HCT116 (cell line): ENCODE measurements at regions not wholly inside any gene's neighbourhood (a gene's known extent, or its start where the extent isn't known, plus 50 kb on each side); places are given as distances from the start of the nearest gene placed in this dataset.

Source experiments
- ATAC-seq: fragments of 200-7000 bp; cut with Tn5 transposase; 2 replicates; pipeline ENCODE4 v1.9.1; 2020; ENCODE audit warnings: mild to moderate bottlenecking, moderate library complexity
- BruUV-seq: library from RNA; stranded (reverse); fragments of 400-500 nt; replicated peaks from 2 replicates; lab custom pipeline; 2021; lab: Mats Ljungman, UMichigan
- CTCF ChIA-PET: fragments of 300-600 bp; sonication (Branson Sonifier 250); formaldehyde crosslinking; loops from one replicate; lab custom pipeline; 2021; ENCODE audit warnings: antibody characterized with exemption; lab: Charles Lee
- POLR2A ChIA-PET: fragments of 300-600, 350-600 bp; sonication (Branson Sonifier 250); formaldehyde crosslinking; loops from one replicate; lab custom pipeline; 2021; ENCODE audit warnings: antibody characterized with exemption; lab: Charles Lee
- RAD21 ChIA-PET, 2 experiments: fragments of 300-600 bp; sonication (Branson Sonifier 250); formaldehyde crosslinking; loops; one replicate each; lab custom pipeline; 2023; ENCODE audit warnings: low total read pairs in 2 of 2; ENCODE audit not compliant: uncharacterized antibody in 2 of 2, unreplicated experiment in 2 of 2, low non-redundant PET in 1 of 2; lab: Charles Lee
- DNase-seq: peaks from one replicate; pipeline ENCODE4 v3.0.0-alpha.2; 2010; ENCODE audit warnings: low read depth, low spot score
- H2AFZ ChIP-seq: fragments of 200-600 bp; shearing (Covaris generic), sonication (generic); 2 replicates; pipeline ENCODE4 v1.6.1; 2017; ENCODE audit warnings: low read depth, mixed run types, mixed read lengths, antibody characterized with exemption, low read length; ENCODE audit not compliant: poor library complexity, severe bottlenecking
- H3K27ac ChIP-seq: 2 replicates; pipeline ENCODE4 v1.5.1; 2012; ENCODE audit warnings: low read depth, low read length
- H3K27me3 ChIP-seq: fragments of 200-600 bp; sonication (generic); 2 replicates; pipeline ENCODE4 v1.6.1; 2016; ENCODE audit warnings: mixed run types, low read length, mixed read lengths; ENCODE audit not compliant: insufficient read depth
- H3K36me3 ChIP-seq, 2 experiments: fragments of 200-500 bp in 1 of 2; fragments of 200-600 bp in 1 of 2; sonication (Bioruptor generic) in 1 of 2; sonication (generic) in 1 of 2; 2 replicates each; pipeline versions ENCODE4 v1.5.1 to v1.6.1; 2014 to 2016; ENCODE audit warnings: low read length in 2 of 2, inconsistent platforms in 1 of 2, mixed read lengths in 1 of 2, mixed run types in 1 of 2; ENCODE audit not compliant: insufficient read depth in 2 of 2, control insufficient read depth in 1 of 2
- H3K4me1 ChIP-seq, 2 experiments: fragments of 200-600 bp in 1 of 2; sonication (generic) in 1 of 2; 2 replicates each; pipeline versions ENCODE4 v1.5.1 to v1.6.1; 2012 to 2017; ENCODE audit warnings: low read length in 2 of 2, inconsistent platforms in 1 of 2, mild to moderate bottlenecking in 1 of 2, mixed read lengths in 1 of 2, mixed run types in 1 of 2, moderate library complexity in 1 of 2; ENCODE audit not compliant: insufficient read depth in 2 of 2, control insufficient read depth in 1 of 2
- H3K4me2 ChIP-seq: fragments of 200-600 bp; sonication (generic); 2 replicates; pipeline ENCODE4 v1.6.1; 2017; ENCODE audit warnings: mixed run types, low read length, mixed read lengths
- H3K4me3 ChIP-seq, 2 experiments: fragments of 200-600 bp in 1 of 2; sonication (generic) in 1 of 2; replicated peaks in 1 of 2; 2 replicates each; pipeline ENCODE4 v1.5.1; 2011 to 2016; ENCODE audit warnings: low read length in 2 of 2, control low read depth in 1 of 2, low read depth in 1 of 2, mild to moderate bottlenecking in 1 of 2, mixed read lengths in 1 of 2, mixed run types in 1 of 2
- H3K79me2 ChIP-seq: fragments of 200-600 bp; sonication (generic); 2 replicates; pipeline ENCODE4 v1.6.1; 2017; ENCODE audit warnings: mild to moderate bottlenecking, mixed run types, low read length, moderate library complexity, mixed read lengths; ENCODE audit not compliant: insufficient read depth
- H3K9ac ChIP-seq: fragments of 200-600 bp; sonication (generic); 2 replicates; pipeline ENCODE4 v1.6.1; 2016; ENCODE audit warnings: low read length, mixed read lengths
- H3K9me2 ChIP-seq: fragments of 200-600 bp; sonication (generic), shearing (Covaris generic); 2 replicates; pipeline ENCODE4 v1.6.1; 2017; ENCODE audit warnings: mixed run types, mild to moderate bottlenecking, moderate library complexity; ENCODE audit not compliant: insufficient read depth
- H3K9me3 ChIP-seq, 2 experiments: fragments of 200-500 bp in 1 of 2; fragments of 200-600 bp in 1 of 2; sonication (Bioruptor generic) in 1 of 2; sonication (generic) in 1 of 2; 2 replicates each; pipeline ENCODE4 v1.6.1; 2014 to 2017; ENCODE audit warnings: low read length in 2 of 2, mixed read lengths in 2 of 2, inconsistent platforms in 1 of 2, low read depth in 1 of 2, mild to moderate bottlenecking in 1 of 2, mixed run types in 1 of 2, moderate library complexity in 1 of 2; ENCODE audit not compliant: control insufficient read depth in 1 of 2, insufficient read depth in 1 of 2
- H4K20me1 ChIP-seq: fragments of 200-600 bp; sonication (generic), shearing (Covaris generic); 2 replicates; pipeline ENCODE4 v1.6.1; 2017; ENCODE audit warnings: mixed run types, mild to moderate bottlenecking, moderate library complexity; ENCODE audit not compliant: insufficient read depth
- CEBPB ChIP-seq: IDR thresholded peaks from 2 replicates; pipeline ENCODE4 v1.6.1; 2012; ENCODE audit warnings: low read depth
- ELF1 ChIP-seq: IDR thresholded peaks from 2 replicates; pipeline ENCODE4 v1.6.1; 2012; ENCODE audit warnings: low read depth, borderline replicate concordance
- EZH2 ChIP-seq: fragments of 200-600 bp; sonication (generic); IDR thresholded peaks from 2 replicates; pipeline ENCODE4 v1.6.1; 2017; ENCODE audit warnings: antibody characterized with exemption, mixed run types
- JUND ChIP-seq: IDR thresholded peaks from 2 replicates; pipeline ENCODE4 v1.6.1; 2012
- POLR2AphosphoS5 ChIP-seq: IDR thresholded peaks from 2 replicates; pipeline ENCODE4 v1.6.1; 2011; ENCODE audit warnings: mild to moderate bottlenecking, low read depth, low read length, moderate library complexity
- SIN3A ChIP-seq: IDR thresholded peaks from 2 replicates; pipeline ENCODE4 v1.6.1; 2012; ENCODE audit warnings: low read depth
- SP1 ChIP-seq: IDR thresholded peaks from 2 replicates; pipeline ENCODE4 v1.6.1; 2012; ENCODE audit warnings: low read depth
- SRF ChIP-seq: IDR thresholded peaks from 2 replicates; pipeline ENCODE4 v1.6.1; 2012; ENCODE audit warnings: low read depth
- YY1 ChIP-seq: IDR thresholded peaks from 2 replicates; pipeline ENCODE4 v1.6.1; 2011; ENCODE audit warnings: low read length, low read depth, moderate library complexity, mild to moderate bottlenecking; ENCODE audit not compliant: insufficient replicate concordance; ENCODE audit errors: extremely low read depth
- ZFX ChIP-seq: fragments of 450-650 bp; IDR thresholded peaks from 2 replicates; pipeline ENCODE4 v1.6.1; 2017
- intact Hi-C: fragments of 100-400 bp; cut with micrococcal nuclease; formaldehyde crosslinking; loops from 2 replicates; pipeline ENCODE4 v1.10.0; 2022
- TF ChIP-seq, protein P1 (sequence below): IDR thresholded peaks from 2 replicates; pipeline ENCODE4 v1.6.1; 2011; ENCODE audit warnings: mild to moderate bottlenecking, low read length, moderate library complexity; ENCODE audit not compliant: insufficient replicate concordance; ENCODE audit errors: extremely low read depth
- TF ChIP-seq, protein P2 (sequence below): IDR thresholded peaks from 2 replicates; pipeline ENCODE4 v1.6.1; 2012; ENCODE audit warnings: low read depth
- TF ChIP-seq, protein P3 (sequence below), 3 experiments: fragments of 200-600 bp in 1 of 3; sonication (generic) in 1 of 3; IDR thresholded peaks in 2 of 3; conservative IDR thresholded peaks in 1 of 3; 2 replicates each; pipeline ENCODE4 v1.5.1; 2012 to 2017; ENCODE audit warnings: low read depth in 2 of 3, low read length in 2 of 3, antibody characterized with exemption in 1 of 3, borderline replicate concordance in 1 of 3, control low read depth in 1 of 3, mild to moderate bottlenecking in 1 of 3, mixed read lengths in 1 of 3, mixed run types in 1 of 3, moderate library complexity in 1 of 3; ENCODE audit not compliant: insufficient read depth in 1 of 3

DNA sequence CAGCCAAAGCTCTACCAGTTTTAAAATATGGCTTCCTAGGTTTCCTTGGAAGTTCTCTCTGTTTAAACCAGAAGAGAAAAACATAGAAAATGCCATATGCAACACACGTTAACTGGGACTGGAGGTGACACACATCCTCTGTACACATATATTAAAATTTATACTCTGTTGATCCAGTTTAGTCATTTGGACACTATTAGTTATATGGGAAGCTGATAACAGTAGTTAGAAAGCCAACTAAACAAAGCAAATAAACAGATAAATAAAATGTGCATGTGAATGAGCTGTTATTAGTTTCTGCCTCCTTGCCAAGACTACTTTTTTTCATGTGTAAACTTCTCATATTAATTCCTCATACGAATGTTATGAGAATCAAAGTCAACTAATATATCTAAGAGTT is 1249.2 kb upstream of the CDH6 start:
- Histone ChIP-seq H3K27ac (no peak overlapping the region), H3K4me2 (no peak overlapping the region), H3K79me2 (no peaks in the 10 kb centered on the region), H3K27me3 (no peaks in the 10 kb centered on the region), H3K9me2 (no peaks in the 10 kb centered on the region), H2AFZ (no peak overlapping the region), H3K9me3 (peaks cover 3% of the 10 kb centered on the region in 2 experiments; a peak in 2 of 4 replicates), H3K4me1 (no peaks in the 10 kb centered on the region), H3K36me3 (no peaks in the 10 kb centered on the region), H3K9ac (no peak overlapping the region), H4K20me1 (no peaks in the 10 kb centered on the region), H3K4me3 (no peak overlapping the region)
- TF ChIP-seq POLR2AphosphoS5, result no peak
- TF ChIP-seq, protein P1, sequence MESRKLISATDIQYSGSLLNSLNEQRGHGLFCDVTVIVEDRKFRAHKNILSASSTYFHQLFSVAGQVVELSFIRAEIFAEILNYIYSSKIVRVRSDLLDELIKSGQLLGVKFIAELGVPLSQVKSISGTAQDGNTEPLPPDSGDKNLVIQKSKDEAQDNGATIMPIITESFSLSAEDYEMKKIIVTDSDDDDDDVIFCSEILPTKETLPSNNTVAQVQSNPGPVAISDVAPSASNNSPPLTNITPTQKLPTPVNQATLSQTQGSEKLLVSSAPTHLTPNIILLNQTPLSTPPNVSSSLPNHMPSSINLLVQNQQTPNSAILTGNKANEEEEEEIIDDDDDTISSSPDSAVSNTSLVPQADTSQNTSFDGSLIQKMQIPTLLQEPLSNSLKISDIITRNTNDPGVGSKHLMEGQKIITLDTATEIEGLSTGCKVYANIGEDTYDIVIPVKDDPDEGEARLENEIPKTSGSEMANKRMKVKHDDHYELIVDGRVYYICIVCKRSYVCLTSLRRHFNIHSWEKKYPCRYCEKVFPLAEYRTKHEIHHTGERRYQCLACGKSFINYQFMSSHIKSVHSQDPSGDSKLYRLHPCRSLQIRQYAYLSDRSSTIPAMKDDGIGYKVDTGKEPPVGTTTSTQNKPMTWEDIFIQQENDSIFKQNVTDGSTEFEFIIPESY, result no peak
- TF ChIP-seq ELF1, result no peak
- TF ChIP-seq, protein P2, sequence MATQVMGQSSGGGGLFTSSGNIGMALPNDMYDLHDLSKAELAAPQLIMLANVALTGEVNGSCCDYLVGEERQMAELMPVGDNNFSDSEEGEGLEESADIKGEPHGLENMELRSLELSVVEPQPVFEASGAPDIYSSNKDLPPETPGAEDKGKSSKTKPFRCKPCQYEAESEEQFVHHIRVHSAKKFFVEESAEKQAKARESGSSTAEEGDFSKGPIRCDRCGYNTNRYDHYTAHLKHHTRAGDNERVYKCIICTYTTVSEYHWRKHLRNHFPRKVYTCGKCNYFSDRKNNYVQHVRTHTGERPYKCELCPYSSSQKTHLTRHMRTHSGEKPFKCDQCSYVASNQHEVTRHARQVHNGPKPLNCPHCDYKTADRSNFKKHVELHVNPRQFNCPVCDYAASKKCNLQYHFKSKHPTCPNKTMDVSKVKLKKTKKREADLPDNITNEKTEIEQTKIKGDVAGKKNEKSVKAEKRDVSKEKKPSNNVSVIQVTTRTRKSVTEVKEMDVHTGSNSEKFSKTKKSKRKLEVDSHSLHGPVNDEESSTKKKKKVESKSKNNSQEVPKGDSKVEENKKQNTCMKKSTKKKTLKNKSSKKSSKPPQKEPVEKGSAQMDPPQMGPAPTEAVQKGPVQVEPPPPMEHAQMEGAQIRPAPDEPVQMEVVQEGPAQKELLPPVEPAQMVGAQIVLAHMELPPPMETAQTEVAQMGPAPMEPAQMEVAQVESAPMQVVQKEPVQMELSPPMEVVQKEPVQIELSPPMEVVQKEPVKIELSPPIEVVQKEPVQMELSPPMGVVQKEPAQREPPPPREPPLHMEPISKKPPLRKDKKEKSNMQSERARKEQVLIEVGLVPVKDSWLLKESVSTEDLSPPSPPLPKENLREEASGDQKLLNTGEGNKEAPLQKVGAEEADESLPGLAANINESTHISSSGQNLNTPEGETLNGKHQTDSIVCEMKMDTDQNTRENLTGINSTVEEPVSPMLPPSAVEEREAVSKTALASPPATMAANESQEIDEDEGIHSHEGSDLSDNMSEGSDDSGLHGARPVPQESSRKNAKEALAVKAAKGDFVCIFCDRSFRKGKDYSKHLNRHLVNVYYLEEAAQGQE, result no peak
- TF ChIP-seq SRF, result no peak
- no peak for TF ChIP-seq SP1
- no peak for TF ChIP-seq ZFX
- TF ChIP-seq JUND, result no peak
- TF ChIP-seq, protein P3, sequence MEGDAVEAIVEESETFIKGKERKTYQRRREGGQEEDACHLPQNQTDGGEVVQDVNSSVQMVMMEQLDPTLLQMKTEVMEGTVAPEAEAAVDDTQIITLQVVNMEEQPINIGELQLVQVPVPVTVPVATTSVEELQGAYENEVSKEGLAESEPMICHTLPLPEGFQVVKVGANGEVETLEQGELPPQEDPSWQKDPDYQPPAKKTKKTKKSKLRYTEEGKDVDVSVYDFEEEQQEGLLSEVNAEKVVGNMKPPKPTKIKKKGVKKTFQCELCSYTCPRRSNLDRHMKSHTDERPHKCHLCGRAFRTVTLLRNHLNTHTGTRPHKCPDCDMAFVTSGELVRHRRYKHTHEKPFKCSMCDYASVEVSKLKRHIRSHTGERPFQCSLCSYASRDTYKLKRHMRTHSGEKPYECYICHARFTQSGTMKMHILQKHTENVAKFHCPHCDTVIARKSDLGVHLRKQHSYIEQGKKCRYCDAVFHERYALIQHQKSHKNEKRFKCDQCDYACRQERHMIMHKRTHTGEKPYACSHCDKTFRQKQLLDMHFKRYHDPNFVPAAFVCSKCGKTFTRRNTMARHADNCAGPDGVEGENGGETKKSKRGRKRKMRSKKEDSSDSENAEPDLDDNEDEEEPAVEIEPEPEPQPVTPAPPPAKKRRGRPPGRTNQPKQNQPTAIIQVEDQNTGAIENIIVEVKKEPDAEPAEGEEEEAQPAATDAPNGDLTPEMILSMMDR (IDR thresholded peaks at IDR 0.05 in 2 of 3, conservative IDR thresholded peaks at IDR 0.05 in 1 of 3; ENCODE audit: borderline replicate concordance in 1 of 3, insufficient read depth in 1 of 3, low read depth in 2 of 3, low read length in 2 of 3), result no peak
- no peak for TF ChIP-seq SIN3A
- TF ChIP-seq EZH2, result no peak
- no peak for TF ChIP-seq CEBPB
- TF ChIP-seq YY1, result no peak
- no TSS peak for BruUV-seq
- ChIA-PET POLR2A (no interaction called here), RAD21 (no interaction called here), CTCF (no interaction called here)
- ATAC-seq, result no peak
- no peak for DNase-seq
- intact Hi-C loops, result no loop called here
